ENCODE measurements at regions not wholly inside any gene's neighbourhood (a gene's known extent, or its start where the extent isn't known, plus 50 kb on each side); places are given as distances from the start of the nearest gene placed in this dataset.
A peak's percentile ranks its signal among the peaks of the same experiment; 100 is the strongest.
"Not testable (repeated sequence)": the region's sequence is repeated elsewhere in the genome, so short reads cannot be mapped to it uniquely, and the experiment has no call there.

GRCh38 chr21:7951854-7952519, 2569.4 kb upstream of the TPTE start:
- no peak for DNase-seq
- ATAC-seq (ENCODE audit: low FRiP score in 2 of 2): no peak
- TF ChIP-seq, protein P1, sequence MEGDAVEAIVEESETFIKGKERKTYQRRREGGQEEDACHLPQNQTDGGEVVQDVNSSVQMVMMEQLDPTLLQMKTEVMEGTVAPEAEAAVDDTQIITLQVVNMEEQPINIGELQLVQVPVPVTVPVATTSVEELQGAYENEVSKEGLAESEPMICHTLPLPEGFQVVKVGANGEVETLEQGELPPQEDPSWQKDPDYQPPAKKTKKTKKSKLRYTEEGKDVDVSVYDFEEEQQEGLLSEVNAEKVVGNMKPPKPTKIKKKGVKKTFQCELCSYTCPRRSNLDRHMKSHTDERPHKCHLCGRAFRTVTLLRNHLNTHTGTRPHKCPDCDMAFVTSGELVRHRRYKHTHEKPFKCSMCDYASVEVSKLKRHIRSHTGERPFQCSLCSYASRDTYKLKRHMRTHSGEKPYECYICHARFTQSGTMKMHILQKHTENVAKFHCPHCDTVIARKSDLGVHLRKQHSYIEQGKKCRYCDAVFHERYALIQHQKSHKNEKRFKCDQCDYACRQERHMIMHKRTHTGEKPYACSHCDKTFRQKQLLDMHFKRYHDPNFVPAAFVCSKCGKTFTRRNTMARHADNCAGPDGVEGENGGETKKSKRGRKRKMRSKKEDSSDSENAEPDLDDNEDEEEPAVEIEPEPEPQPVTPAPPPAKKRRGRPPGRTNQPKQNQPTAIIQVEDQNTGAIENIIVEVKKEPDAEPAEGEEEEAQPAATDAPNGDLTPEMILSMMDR (IDR thresholded peaks at IDR 0.05): peak in 1 of 6 experiments; percentile 10
- no peak for TF ChIP-seq POLR2AphosphoS5 (IDR thresholded peaks at IDR 0.05)
- Histone ChIP-seq H3K27ac (no peak overlapping the region), H3K4me3 (no peak overlapping the region), H3K9me3 (peaks cover 9 to 96% (median 81%) of the 10 kb centered on the region in 4 donors), H3K27me3 (no peaks in the 10 kb centered on the region), H3K36me3 (no peaks in the 10 kb centered on the region), H3K4me1 (no peaks in the 10 kb centered on the region)
- WGBS, 2 donors: 58 to 66% methylated on average over 14 of the region's 14 CpGs

DNA sequence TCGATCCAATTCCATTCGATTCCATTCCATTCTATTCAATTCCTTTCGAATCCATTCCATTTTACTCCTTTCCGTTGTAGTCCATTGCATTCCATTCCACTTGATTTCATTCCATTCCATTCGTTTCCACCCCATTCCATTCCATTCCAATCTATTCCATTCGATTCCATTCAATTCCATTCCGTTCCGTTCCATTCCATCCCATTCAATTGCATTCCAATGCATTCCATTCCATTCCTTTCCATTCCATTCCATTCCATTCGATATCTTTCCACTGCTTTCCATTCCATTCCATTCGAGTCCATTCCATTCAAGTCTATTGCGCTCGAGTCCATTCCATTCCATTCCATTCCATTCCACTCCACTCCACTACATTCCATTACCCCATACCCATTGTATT, 2568.7 kb upstream of the TPTE start:
- H3K27me3 ChIP-seq: no peaks in the 10 kb centered on the region

DNA sequence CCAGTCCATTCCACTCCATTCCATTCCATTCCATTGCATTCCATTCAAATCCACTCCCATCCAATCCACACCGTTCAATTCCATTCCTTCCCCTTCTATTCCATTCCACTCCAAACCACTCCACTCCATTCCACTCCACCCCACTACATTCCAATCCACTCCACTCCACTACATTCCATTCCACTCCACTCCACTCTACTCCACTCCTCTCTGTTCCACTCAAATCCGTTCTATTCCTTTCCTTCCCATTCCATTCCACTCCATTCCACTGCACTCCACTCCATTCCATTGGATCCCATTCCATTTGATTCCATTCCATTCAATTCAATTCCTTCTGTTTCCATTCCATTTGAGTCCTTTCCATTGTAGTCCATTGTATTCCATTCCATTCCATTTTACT, 2568.3 kb upstream of the TPTE start:
- H3K4me3 ChIP-seq: no peak overlapping the region
- DNase-seq (no peak), ATAC-seq (ENCODE audit: low FRiP score in 2 of 2) (no peak)
- 40 to 51% methylated on average over 2 of the region's 2 CpGs for WGBS, 2 donors
- H3K27ac ChIP-seq: no peak overlapping the region
- TF ChIP-seq, protein P1 (IDR thresholded peaks at IDR 0.05): no peak
- TF ChIP-seq POLR2AphosphoS5 (IDR thresholded peaks at IDR 0.05) (no peak), EP300 (IDR thresholded peaks at IDR 0.05) (no peak), POLR2A (IDR thresholded peaks at IDR 0.05) (no peak)
- peaks cover 9 to 96% (median 86%) of the 10 kb centered on the region in 4 donors for H3K9me3 ChIP-seq
- no peaks in the 10 kb centered on the region for H3K36me3 ChIP-seq
- no peaks in the 10 kb centered on the region for H3K4me1 ChIP-seq
- no peaks in the 10 kb centered on the region for H3K27me3 ChIP-seq

More for the DNA sequence above, 2568.7 kb upstream of the TPTE start:
- DNase-seq: no peak
- ATAC-seq (ENCODE audit: low FRiP score in 2 of 2): no peak
- no peak for TF ChIP-seq POLR2AphosphoS5 (IDR thresholded peaks at IDR 0.05)
- no peak for TF ChIP-seq EP300 (IDR thresholded peaks at IDR 0.05)
- no peak for TF ChIP-seq POLR2A (IDR thresholded peaks at IDR 0.05)
- TF ChIP-seq, protein P1 (IDR thresholded peaks at IDR 0.05): no peak
- 66 to 72% methylated on average over 12 of the region's 12 CpGs for WGBS, 2 donors
- peaks cover 9 to 96% (median 84%) of the 10 kb centered on the region in 4 donors for H3K9me3 ChIP-seq
- H3K27ac ChIP-seq: no peak overlapping the region
- no peak overlapping the region for H3K4me3 ChIP-seq
- no peaks in the 10 kb centered on the region for H3K36me3 ChIP-seq
- no peaks in the 10 kb centered on the region for H3K4me1 ChIP-seq

GRCh38 chr21:7955358-7956073, 2565.9 kb upstream of the TPTE start:
- not testable (repeated sequence) for H3K27me3 ChIP-seq, DNase-seq, H3K36me3 ChIP-seq, H3K27ac ChIP-seq, H3K4me3 ChIP-seq, H3K4me1 ChIP-seq
- WGBS, 2 donors: 75 to 79% methylated on average over 20 of the region's 20 CpGs
- peaks cover 9 to 98% (median 78%) of the 10 kb centered on the region in 4 donors for H3K9me3 ChIP-seq
- ATAC-seq (ENCODE audit: low FRiP score in 2 of 2): peak in 1 of 2 donors; percentile 1

GRCh38 chr21:7956074-7956452, 2565.3 kb upstream of the TPTE start:
- peak; percentile 7 to 59 for ATAC-seq (ENCODE audit: low FRiP score in 2 of 2)
- WGBS, 2 donors: 44 to 50% methylated on average over 2 of the region's 2 CpGs
- peaks cover 9 to 96% (median 73%) of the 10 kb centered on the region in 4 donors for H3K9me3 ChIP-seq
- not testable (repeated sequence) for H3K4me1 ChIP-seq, H3K27me3 ChIP-seq, H3K4me3 ChIP-seq, H3K27ac ChIP-seq, H3K36me3 ChIP-seq, DNase-seq

GRCh38 chr21:7956998-7957712, 2564.2 kb upstream of the TPTE start:
- WGBS, 2 donors: 50 to 69% methylated on average over 5 of the region's 5 CpGs
- H3K9me3 ChIP-seq: peaks cover 0 to 94% (median 69%) of the 10 kb centered on the region in 4 donors
- H3K27ac ChIP-seq, H3K27me3 ChIP-seq, H3K4me3 ChIP-seq, DNase-seq, H3K36me3 ChIP-seq, H3K4me1 ChIP-seq: not testable (repeated sequence)
- peak; percentile 17 to 64 for ATAC-seq (ENCODE audit: low FRiP score in 2 of 2)

Data from upper lobe of left lung (tissue), 6 donors.